ENCODE measurements at regions not wholly inside any gene's neighbourhood (a gene's known extent, or its start where the extent isn't known, plus 50 kb on each side); places are given as distances from the start of the nearest gene placed in this dataset.

DNA sequence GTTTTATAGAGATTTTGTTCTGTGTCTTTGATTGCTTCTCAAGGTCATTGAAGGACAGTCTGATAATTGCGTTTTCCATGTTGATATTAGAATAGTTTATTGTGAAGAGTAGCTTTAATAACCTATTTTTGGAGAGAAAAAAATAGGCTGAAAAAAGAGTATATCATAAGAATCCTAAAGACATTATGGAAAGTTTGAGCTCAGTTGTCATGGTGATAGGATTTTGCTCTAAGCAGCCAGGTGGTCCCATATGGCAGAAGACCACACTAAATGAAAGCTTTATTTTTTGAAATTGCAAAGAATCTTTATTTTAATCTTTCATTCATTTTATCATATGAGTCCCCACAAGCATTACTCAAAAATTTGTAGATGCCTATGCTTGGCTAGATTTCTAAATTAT is 358.9 kb upstream of the NAV3 start:
- WGBS, 2 donors = 88 to 97% methylated on average over 1 of the region's 1 CpG
- no peak for DNase-seq (ENCODE audit: low spot score in 2 of 2)
- no peak for TF ChIP-seq POLR2A (IDR thresholded peaks at IDR 0.05)
- TF ChIP-seq, protein P1, sequence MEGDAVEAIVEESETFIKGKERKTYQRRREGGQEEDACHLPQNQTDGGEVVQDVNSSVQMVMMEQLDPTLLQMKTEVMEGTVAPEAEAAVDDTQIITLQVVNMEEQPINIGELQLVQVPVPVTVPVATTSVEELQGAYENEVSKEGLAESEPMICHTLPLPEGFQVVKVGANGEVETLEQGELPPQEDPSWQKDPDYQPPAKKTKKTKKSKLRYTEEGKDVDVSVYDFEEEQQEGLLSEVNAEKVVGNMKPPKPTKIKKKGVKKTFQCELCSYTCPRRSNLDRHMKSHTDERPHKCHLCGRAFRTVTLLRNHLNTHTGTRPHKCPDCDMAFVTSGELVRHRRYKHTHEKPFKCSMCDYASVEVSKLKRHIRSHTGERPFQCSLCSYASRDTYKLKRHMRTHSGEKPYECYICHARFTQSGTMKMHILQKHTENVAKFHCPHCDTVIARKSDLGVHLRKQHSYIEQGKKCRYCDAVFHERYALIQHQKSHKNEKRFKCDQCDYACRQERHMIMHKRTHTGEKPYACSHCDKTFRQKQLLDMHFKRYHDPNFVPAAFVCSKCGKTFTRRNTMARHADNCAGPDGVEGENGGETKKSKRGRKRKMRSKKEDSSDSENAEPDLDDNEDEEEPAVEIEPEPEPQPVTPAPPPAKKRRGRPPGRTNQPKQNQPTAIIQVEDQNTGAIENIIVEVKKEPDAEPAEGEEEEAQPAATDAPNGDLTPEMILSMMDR (IDR thresholded peaks at IDR 0.05) = no peak
- no peak overlapping the region for H3K4me3 ChIP-seq (ENCODE audit: low read depth, poor library complexity, severe bottlenecking)
- intact Hi-C loops (cut with DNase I; ENCODE audit: low total_unique reads) = no loop called here

DNA sequence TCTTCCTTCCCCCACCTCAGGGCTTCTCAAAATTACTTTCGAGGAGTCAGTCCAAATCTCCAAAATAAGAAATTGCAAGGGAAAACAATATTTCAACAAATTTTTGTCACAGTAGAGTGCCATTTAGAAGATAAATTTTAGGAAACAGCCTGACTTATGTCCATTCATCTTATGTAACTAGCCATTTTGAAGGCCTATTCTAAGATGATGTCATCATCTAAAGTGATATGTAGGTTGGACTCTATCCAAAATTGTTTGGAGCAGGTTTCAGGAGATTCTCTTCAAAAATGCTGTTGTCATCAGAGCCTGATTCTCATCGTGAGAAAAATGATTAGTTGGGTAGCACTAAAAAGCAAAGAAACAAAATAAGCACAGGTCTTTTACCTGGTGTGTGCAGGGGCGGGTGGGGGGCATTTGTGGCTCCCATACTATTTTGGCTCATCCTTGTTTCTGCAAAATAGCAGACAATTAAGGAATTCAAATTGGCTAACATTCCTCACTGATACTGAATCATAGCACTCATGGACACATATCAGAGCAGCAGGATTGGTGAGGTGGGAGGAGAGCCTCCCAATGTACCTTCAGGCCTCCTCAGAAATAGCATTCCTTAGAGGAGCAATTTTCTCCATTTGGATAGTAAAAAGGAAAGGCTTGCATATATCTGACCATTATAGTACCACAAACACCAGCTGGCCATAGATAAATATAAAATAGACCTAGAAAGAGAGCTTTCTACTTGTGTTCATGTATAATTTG is 360.9 kb upstream of the NAV3 start:
- no peak for TF ChIP-seq POLR2A (IDR thresholded peaks at IDR 0.05)
- TF ChIP-seq, protein P1 (IDR thresholded peaks at IDR 0.05) = no peak
- no peak for DNase-seq (ENCODE audit: low spot score in 2 of 2)
- intact Hi-C loops (cut with DNase I; ENCODE audit: low total_unique reads) = no loop called here
- no peak overlapping the region for H3K4me3 ChIP-seq (ENCODE audit: low read depth, poor library complexity, severe bottlenecking)
- 66% methylated on average over 3 of the region's 3 CpGs for WGBS, 2 donors

DNA sequence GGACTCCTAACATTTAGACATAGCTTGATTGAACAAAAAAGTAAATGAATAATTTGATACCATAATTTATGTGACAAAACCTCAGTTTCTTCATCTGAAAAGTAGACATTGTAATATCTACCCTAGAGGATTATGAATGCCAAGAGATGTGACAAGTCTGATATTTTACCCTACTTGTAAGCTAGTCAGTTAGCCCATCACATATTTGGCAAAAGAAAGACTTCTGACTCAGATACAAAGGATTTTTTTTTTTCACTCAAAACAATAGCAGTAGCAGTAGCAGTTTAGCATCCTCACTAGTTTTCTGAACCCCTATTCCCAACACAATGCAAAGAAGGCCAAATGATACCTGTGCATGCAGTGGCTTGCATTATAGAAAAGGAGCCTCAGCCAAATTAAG is 377.3 kb upstream of the E2F7 start:
- no peak for DNase-seq (ENCODE audit: low spot score in 2 of 2)
- no peak overlapping the region for H3K4me3 ChIP-seq (ENCODE audit: low read depth, poor library complexity, severe bottlenecking)
- intact Hi-C loops (cut with DNase I; ENCODE audit: low total_unique reads) = no loop called here
- no peak for TF ChIP-seq POLR2A (IDR thresholded peaks at IDR 0.05)
- TF ChIP-seq, protein P1 (IDR thresholded peaks at IDR 0.05) = no peak

DNA sequence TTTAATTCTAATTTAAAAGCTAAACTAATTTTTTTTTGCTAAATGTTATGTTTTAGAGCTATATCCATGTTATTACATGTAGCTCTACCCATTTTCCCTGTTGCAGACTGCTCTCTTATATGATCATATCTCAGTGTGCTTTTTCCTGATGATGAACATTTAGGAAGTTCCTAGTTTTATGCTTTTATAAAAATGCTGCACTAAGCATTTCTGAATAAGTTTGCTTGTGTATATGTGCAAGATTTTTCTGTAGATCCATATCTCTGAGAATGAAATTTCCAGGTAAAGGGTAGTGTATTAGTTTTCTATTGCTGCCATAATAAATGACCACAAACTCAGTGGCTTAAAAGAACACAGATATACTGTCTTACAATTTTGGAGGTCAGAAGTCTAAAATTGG is 374.4 kb upstream of the E2F7 start:
- TF ChIP-seq POLR2A (IDR thresholded peaks at IDR 0.05) = no peak
- TF ChIP-seq, protein P1 (IDR thresholded peaks at IDR 0.05) = no peak
- intact Hi-C loops (cut with DNase I; ENCODE audit: low total_unique reads) = no loop called here
- no peak for DNase-seq (ENCODE audit: low spot score in 2 of 2)

GRCh38 chr12:77438644-77439043 is 373.3 kb upstream of the E2F7 start:
- H3K4me3 ChIP-seq (ENCODE audit: low read depth, poor library complexity, severe bottlenecking) = no peak overlapping the region
- DNase-seq (ENCODE audit: low spot score in 2 of 2) = no peak
- no peak for TF ChIP-seq POLR2A (IDR thresholded peaks at IDR 0.05)
- intact Hi-C loops (cut with DNase I; ENCODE audit: low total_unique reads) = no loop called here

More for the DNA sequence above, 374.4 kb upstream of the E2F7 start:
- H3K4me3 ChIP-seq (ENCODE audit: low read depth, poor library complexity, severe bottlenecking) = no peak overlapping the region

GRCh38 chr12:77437206-77437605 is 371.8 kb upstream of the E2F7 start:
- TF ChIP-seq, protein P1 (IDR thresholded peaks at IDR 0.05) = no peak
- TF ChIP-seq POLR2A (IDR thresholded peaks at IDR 0.05) = no peak
- no peak for DNase-seq (ENCODE audit: low spot score in 2 of 2)
- intact Hi-C loops (cut with DNase I; ENCODE audit: low total_unique reads) = no loop called here
- 69 to 71% methylated on average over 5 of the region's 5 CpGs for WGBS, 2 donors
- H3K4me3 ChIP-seq (ENCODE audit: low read depth, poor library complexity, severe bottlenecking) = no peak overlapping the region
